Testis (tissue), 2 donors: ENCODE measurements at regions not wholly inside any gene's neighbourhood (a gene's known extent, or its start where the extent isn't known, plus 50 kb on each side); places are given as distances from the start of the nearest gene placed in this dataset.

Experiments
- DNase-seq: peaks from one replicate; pipeline ENCODE4 v3.0.0-alpha.2; 2019
- H3K27ac ChIP-seq, 2 donors: fragments of 200-600 bp; sonication (generic); one replicate each; pipeline ENCODE4 v1.5.1; 2019
- H3K27me3 ChIP-seq: fragments of 200-600 bp; sonication (generic); one replicate; pipeline ENCODE4 v1.5.1; 2019
- H3K36me3 ChIP-seq: fragments of 200-600 bp; sonication (generic); one replicate; pipeline ENCODE4 v1.5.1; 2017; ENCODE audit warnings: low read depth; ENCODE audit errors: missing control alignments
- H3K4me1 ChIP-seq: fragments of 200-600 bp; sonication (generic); one replicate; pipeline ENCODE4 v1.5.1; 2019
- H3K4me3 ChIP-seq, 2 donors: fragments of 200-600 bp; sonication (generic); one replicate each; pipeline ENCODE4 v1.5.1; 2017 to 2019
- H3K9me3 ChIP-seq: fragments of 200-600 bp; sonication (generic); one replicate; pipeline ENCODE4 v1.5.1; 2017
- CTCF ChIP-seq, 3 experiments: fragments of 450-650 bp in 2 of 3; fragments of 200-600 bp in 1 of 3; sonication (generic) in 1 of 3; IDR thresholded peaks; one replicate each; pipeline ENCODE4 v1.5.1; 2016 to 2019; ENCODE audit warnings: antibody characterized with exemption in 3 of 3, mild to moderate bottlenecking in 2 of 3, moderate library complexity in 1 of 3
- POLR2A ChIP-seq: fragments of 450-650 bp; IDR thresholded peaks from one replicate; pipeline ENCODE4 v1.6.1; 2017; ENCODE audit warnings: antibody characterized with exemption, mild to moderate bottlenecking, moderate library complexity
- WGBS, 2 donors: methylation state at CpG; one replicate each; pipeline ENCODE4 v1.1.5; 2018; 5-methylcytosine and 5-hydroxymethylcytosine counted together
- intact Hi-C: fragments of 100-400 bp; cut with DNase I; formaldehyde crosslinking; loops from one replicate; pipeline ENCODE4 v1.15.1; 2023; ENCODE audit warnings: low total_unique reads

- WGBS, 2 donors = 93 to 97% methylated on average over 3 of the region's 3 CpGs
- TF ChIP-seq POLR2A (no peak), CTCF (IDR thresholded peaks at IDR 0.05) (no peak)
- Histone ChIP-seq H3K4me3 (no peak overlapping the region), H3K9me3 (no peaks in the 10 kb centered on the region), H3K27me3 (no peaks in the 10 kb centered on the region), H3K36me3 (no peaks in the 10 kb centered on the region), H3K4me1 (no peaks in the 10 kb centered on the region), H3K27ac (no peak overlapping the region)
- DNase-seq = no peak
- intact Hi-C loops = no loop called here
Observed at GRCh38 chr5:38099205-38100168, 158.9 kb upstream of the EGFLAM start.

DNA sequence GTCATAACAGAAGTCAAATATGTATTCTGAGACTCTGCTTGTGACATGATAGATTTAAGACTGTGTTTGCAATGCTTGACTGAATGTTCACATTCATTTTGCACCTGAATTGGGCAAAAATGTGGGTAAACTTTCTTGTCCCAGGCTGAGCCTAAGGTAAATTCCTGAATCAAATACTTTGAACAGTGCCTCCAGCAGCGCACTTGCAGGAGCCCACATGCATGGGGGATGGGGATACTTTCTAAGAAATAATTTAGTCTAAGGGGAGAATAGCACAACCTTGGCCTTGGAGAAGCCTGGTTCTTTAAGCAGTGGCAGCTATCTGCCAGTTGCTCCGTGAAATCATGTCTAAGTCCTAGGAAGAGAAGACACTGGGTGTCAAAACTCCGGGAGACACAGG lies 163.5 kb upstream of the EGFLAM start:
- WGBS, 2 donors = 73 to 76% methylated on average over 3 of the region's 3 CpGs
- H3K4me1 ChIP-seq = no peaks in the 10 kb centered on the region

DNA sequence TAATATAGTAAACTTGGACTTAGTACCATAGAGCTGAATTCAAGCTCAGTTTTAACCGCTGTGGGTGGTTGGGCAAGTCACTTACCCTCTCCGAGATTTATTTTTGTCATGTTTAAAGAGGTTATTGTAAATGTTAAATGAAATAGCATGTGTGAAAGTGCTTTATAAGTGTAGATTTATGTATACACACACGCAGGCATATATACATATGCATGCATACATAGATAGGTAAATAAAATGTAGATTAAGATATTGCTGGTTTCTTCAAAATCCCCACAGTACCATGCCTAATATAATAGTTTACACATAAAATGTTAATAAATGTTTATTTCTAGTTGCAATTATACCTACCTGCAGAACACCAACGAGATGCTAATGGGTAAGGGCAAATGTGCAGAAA lies 164.5 kb upstream of the EGFLAM start:
- no peak for TF ChIP-seq CTCF (IDR thresholded peaks at IDR 0.05)
- no peak for TF ChIP-seq POLR2A
- Histone ChIP-seq H3K27me3 (no peaks in the 10 kb centered on the region), H3K4me3 (no peak overlapping the region), H3K36me3 (no peaks in the 10 kb centered on the region), H3K27ac (no peak overlapping the region), H3K4me1 (no peaks in the 10 kb centered on the region), H3K9me3 (no peaks in the 10 kb centered on the region)
- no peak for DNase-seq
- 75 to 87% methylated on average over 4 of the region's 4 CpGs for WGBS, 2 donors
- intact Hi-C loops = no loop called here

More for the DNA sequence above, 163.5 kb upstream of the EGFLAM start:
- Histone ChIP-seq H3K9me3 (no peaks in the 10 kb centered on the region), H3K4me3 (no peak overlapping the region), H3K27me3 (no peaks in the 10 kb centered on the region), H3K36me3 (no peaks in the 10 kb centered on the region), H3K27ac (no peak overlapping the region)
- intact Hi-C loops = no loop called here
- DNase-seq = no peak
- no peak for TF ChIP-seq POLR2A
- no peak for TF ChIP-seq CTCF (IDR thresholded peaks at IDR 0.05)

GRCh38 chr5:38086777-38087176 lies 171.6 kb upstream of the EGFLAM start:
- WGBS, 2 donors = 83 to 85% methylated on average over 4 of the region's 4 CpGs
- TF ChIP-seq CTCF (IDR thresholded peaks at IDR 0.05) = no peak
- no peak for TF ChIP-seq POLR2A
- no peak for DNase-seq
- intact Hi-C loops = no loop called here
- no peak overlapping the region for H3K4me3 ChIP-seq
- H3K4me1 ChIP-seq = no peaks in the 10 kb centered on the region
- no peaks in the 10 kb centered on the region for H3K36me3 ChIP-seq
- H3K27ac ChIP-seq = no peak overlapping the region
- H3K27me3 ChIP-seq = no peaks in the 10 kb centered on the region
- H3K9me3 ChIP-seq = no peaks in the 10 kb centered on the region
